GM18909 (cell line): ENCODE measurements at regions not wholly inside any gene's neighbourhood (a gene's known extent, or its start where the extent isn't known, plus 50 kb on each side); places are given as distances from the start of the nearest gene placed in this dataset.

Experiments used
- ATAC-seq: cut with Tn5 transposase; IDR thresholded peaks from one replicate; pipeline ENCODE4 v1.9.1; 2021; ENCODE audit warnings: mild to moderate bottlenecking; ENCODE audit not compliant: unreplicated experiment, poor library complexity

DNA sequence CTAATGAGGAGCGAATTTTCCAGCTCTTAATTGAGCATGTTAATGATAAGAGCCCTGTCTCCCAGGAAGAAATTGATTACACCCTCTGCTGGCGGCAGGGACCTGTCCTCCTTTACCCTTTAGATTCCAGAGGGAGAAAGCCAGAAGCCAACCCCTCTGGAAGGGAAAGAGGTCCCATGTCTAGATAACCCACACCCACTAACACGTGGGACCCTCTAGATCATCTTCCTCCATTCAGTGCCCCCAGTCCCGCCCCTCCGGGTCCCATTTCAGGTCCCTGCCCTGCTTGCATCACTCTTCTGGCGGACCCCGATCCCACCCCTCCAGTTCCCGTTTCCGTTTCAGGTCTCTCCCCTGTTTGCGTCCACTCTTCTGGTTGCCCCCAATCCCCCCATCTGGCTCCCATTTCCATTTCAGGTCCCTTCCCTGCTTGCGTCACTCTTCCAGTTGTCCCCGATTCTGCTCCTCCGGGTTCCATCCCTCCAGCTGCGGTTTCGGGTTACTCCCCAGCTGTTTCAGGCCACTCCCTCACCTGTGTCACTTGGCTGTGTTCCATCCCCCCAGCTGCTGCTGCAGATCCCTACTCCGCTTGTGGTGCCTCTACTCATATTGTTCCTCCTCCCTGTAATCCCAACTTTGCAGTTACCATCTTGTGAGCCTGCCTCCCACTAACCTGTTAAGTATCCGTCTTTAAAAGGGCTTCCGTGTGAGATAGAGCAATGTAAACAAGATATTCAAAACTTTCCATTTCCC lies 202.4 kb downstream of the SH2D4B start:
- ATAC-seq, result no peak

GRCh38 chr10:80741278-80741677 lies 203.6 kb downstream of the SH2D4B start:
- no peak for ATAC-seq

DNA sequence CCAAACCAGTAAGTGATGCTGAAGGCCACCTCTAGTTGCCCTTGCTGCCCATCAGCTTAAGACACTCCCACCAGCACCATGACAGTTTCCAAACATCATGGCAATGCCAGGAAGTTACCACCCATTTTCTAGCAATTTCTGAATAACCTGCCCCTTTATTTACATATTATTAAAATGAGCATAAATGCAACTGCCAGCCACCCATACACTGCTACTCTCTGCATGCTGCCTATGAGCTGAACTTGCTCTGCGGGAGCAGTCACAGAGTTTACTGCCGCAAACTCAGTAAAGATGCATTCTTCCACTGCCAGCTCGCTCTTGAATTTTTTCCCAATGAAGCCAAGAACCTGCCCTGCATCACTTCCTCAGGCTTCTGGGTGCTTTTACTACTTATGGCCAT lies 212.6 kb downstream of the SH2D4B start:
- no peak for ATAC-seq

DNA sequence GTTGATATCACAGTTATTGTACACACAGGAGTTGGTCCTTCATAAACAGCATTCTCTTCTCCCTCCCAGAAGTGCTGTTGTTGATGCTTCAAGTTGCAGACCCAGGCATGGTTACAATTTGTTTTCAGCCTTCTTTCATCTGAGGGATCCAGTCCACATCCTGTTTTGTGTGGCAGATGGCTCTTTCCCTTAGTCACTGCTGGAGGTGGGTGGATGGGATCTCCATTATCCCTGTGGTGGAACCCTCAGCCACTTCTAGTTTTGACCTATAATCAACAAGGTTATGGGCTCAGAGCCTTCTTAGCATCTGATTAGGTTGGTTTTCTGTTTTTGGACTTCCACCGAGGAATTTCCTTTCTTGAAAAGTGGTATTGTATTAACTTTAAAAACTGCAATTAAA lies 214.2 kb downstream of the SH2D4B start:
- no peak for ATAC-seq

- ATAC-seq, result no peak
Observed at GRCh38 chr10:80753612-80754011, 215.9 kb downstream of the SH2D4B start.

DNA sequence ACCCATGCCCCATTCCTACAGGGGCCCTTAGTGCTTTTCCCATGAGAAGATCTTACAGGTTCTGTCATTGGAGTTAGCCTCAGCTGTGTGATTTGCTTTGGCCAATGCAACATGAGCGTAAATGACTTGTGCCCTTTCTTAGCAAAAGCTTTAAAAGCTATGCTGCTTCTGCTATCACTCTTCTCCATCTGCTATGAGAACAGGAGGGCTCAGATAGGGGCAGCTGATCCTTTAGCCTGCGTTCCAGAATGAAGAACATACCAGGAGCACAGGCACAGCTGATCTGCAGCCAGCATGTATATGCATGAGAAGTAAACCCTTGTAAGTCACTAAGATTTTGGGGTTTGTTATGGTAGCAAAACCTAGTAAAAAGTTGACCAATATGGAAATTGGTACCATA lies 218.2 kb downstream of the SH2D4B start:
- no peak for ATAC-seq

- ATAC-seq, result no peak
Observed at GRCh38 chr10:80759693-80760092, 222.0 kb downstream of the SH2D4B start.

DNA sequence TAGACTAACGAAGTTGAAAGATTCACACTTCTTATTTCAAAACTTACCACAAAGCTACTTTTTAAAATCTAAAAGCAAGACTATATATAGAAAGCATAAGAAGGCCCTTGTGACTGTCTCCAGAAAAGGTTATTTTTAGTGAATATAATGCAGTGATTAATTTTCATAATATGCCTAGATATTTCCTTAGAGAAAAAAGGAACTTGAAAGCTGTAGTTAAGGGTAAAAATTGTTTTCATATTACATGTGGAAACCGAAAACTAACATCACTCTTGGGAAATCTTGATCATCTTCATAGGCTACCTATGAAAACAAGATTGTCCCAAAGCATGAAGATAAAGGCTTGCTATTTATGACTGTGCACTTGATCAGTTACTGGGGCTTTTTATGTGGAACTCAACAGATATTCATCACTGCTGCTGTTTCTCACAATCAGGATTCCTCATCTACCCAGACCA lies 223.2 kb downstream of the SH2D4B start:
- no peak for ATAC-seq

DNA sequence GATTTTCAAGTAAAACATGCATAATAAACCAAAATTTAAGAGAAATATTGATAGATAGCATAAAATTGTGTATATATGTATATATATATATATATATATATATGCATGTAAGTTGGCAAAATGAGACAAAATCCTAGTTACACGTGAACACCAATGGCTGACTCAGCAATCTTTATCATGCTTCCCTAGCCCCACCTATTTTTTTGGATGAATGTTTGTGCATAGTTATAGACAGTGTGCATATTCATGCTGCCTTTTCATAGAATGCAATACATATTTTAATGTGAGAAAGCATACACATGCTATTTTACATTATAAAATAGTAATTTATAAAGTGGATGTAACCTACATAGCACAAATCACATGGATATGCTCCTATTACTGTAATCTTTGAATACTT lies 230.3 kb downstream of the SH2D4B start:
- ATAC-seq, result no peak

DNA sequence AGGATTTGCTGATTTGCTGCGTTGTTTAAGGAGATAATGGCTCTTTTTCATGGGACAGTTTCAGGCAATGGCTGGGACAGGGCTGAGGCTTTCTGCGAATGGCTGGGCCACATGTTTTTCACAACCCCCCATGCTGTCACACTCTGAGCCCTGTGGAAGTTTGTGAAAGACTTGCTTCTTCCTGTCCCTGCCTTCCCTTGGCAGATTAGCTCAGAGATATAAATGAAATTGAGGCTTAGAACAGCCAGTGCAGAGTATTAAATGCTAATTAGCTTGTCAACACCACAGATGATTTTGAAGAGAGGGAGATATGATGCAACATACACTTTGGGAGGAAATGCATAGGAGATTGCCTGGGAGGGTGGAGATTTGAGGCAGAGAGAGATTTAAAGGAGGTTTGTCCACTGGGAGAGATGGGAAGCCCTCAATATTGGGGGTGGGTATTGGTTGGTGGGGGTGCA lies 232.0 kb downstream of the SH2D4B start:
- ATAC-seq, result no peak

DNA sequence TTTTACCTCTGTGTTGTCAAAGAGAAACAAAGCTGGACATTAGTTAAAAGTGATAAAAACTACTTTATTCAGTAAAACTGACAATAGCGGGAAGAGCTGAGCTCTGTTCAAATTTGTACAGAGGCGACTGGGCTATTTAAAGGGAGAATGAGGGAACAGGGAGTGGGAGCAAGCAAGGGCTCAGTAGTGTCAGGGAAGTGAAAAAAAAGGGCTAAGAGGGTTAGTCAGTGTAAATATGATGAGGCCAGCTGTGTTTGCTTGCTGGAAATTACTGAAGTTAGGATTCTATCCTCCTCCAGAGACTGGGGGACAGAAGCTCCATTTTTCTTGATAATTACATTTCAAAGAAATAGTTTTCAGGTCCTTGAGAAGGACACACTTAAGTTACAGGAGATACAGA lies 232.5 kb downstream of the SH2D4B start:
- no peak for ATAC-seq

DNA sequence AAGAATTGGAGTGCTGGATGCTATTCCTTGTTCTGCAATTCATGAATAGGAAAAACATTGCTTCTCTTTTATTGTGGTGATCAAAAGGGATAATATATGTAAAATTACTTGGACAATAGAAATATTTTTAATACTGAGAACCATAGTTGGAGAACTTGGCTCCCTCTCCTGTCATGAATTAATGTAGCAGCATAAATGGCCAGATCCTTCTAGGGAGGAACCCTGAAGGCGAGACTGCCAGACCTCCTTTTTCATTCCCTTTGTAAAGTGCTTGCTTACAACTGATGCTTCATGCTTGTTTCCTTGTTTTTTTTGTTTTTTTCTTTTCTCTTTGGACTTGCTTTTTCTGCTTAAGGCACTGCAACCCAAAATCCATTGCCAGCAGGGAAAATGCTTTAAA lies 233.6 kb downstream of the SH2D4B start:
- no peak for ATAC-seq

DNA sequence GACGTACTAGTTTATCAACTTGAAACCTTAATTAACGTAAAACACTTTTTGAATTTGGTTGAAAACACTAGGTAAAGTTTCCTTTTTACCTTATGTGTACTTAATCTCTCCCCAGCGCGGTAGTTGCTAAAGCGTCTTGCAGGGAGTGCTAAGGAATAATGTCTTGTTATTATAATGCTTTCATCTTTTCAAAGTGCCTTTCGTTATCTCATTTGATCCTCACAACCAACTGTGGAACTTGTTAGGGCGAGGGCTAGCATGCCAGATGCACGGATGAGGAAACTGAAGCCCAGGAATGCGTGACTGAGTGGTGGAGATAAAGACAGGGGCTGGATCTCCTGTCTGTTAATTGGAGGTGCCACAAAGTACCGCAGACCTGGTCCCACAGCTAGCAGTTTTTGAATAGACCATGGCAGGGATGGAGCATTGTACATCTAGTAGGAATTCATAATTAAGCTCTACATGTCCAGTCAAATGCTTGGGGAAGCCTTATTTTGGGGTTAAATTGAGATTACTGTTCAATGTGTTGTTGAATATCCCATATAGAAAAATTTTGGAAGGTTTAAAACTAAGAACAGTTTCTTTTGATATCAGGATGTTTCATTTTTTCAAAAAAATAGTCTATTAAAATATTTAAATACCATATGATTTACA lies 234.3 kb downstream of the SH2D4B start:
- no peak for ATAC-seq

- no peak for ATAC-seq
Observed at GRCh38 chr10:80772596-80772995, 234.9 kb downstream of the SH2D4B start.

DNA sequence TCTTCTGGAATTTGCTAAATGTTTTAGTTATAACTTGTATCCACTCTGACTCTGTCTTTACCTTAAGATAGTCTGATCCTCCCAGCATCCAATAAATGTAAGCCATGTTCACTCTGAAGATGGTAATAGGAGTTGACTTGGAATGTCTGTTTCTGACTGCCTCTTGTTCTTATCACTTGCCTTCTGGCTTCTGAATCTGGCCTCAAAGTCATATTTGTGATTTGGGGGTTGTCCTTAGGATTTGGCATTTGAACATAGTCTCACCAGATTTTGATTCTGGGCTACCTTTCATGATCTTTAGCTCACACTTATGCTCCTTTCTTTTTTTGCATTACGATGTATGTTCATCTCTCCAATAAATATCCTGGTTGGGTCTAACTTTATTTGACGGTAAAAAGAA lies 247.0 kb downstream of the SH2D4B start:
- ATAC-seq, result no peak

GRCh38 chr10:80786322-80786721 lies 248.6 kb downstream of the SH2D4B start:
- no peak for ATAC-seq

GRCh38 chr10:80787952-80788351 lies 250.2 kb downstream of the SH2D4B start:
- ATAC-seq, result no peak

DNA sequence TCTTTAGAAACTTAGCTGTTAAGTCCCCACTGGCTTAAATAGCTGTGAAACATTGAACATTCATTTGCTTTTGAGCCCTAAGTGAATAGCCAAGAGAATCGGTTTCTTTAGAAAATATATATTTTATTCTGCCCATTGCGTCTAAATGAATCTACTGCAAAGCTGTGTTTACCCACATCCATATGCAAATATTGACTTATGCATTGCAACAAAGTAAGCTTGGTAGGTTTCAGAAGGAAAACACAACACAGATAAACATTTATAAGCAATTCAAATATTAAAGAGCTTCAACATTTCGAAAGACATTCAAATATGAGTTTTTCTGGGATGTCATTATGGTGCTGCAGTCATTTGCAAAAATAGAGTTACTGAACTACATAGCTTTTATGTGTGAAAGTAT lies 257.3 kb downstream of the SH2D4B start:
- no peak for ATAC-seq

DNA sequence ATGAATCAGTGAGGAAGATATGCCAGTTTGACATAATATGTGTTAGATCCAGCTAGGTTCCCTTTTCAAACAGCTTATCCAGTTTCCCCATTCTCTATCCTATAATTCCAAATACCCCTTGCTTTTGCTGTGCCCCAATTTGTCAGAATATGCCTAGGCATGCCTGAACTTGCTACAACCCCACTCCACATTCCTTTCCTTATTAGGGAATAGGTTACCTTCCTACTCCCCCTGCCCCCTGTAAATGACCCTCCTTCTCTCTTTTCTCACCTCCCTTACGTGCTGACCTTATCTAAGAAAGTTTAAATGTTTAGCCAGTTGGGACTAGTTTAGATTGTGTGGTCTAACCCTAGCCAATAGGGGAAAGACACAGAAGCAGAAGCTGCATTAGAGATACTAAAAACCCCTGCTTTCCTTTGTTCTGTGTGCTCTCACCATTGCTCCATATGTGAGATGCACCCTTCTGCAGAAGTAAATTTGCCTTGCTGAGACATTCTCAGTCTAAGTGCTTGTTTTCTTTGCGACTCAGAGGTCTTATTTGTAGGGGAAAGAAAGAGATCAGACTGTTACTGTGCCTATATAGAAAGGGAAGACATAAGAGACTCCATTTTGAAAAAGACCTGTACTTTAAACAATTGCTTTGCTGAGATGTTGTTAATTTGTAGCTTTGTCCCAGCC lies 267.8 kb downstream of the SH2D4B start:
- no peak for ATAC-seq

DNA sequence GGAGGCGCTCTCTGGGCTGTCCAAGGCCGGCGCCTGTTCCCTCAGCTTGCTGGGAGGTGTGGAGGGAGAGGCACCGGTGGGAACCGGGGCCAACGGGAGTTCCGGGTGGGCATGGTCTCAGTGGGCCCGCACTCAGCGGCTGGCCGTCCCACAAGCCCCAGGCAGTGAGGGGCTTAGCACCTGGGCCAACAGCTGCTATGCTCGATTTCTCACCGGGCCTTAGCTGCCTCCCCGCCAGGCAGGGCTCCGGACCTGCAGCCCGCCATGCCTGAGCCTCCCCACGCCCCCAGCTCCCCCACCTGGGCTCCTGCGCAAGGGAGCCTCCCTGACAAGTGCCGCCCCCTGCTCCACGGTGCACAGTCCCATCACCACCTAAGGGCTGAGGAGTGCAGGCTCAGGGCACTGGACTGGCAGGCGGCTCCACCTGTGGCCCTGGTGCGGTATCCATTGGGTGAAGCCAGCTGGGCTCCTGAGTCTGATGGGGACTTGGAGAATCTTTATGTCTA lies 276.5 kb downstream of the SH2D4B start:
- no peak for ATAC-seq

GRCh38 chr10:80829151-80829550 lies 291.4 kb downstream of the SH2D4B start:
- no peak for ATAC-seq
